ENCODE measurements at regions not wholly inside any gene's neighbourhood (a gene's known extent, or its start where the extent isn't known, plus 50 kb on each side); places are given as distances from the start of the nearest gene placed in this dataset.
"Not testable (repeated sequence)": the region's sequence is repeated elsewhere in the genome, so short reads cannot be mapped to it uniquely, and the experiment has no call there.

- DNase-seq (ENCODE audit: low read depth in 4 of 6, low spot score in 6 of 6) = no peak
- H3K4me1 ChIP-seq (ENCODE audit: control insufficient read depth, insufficient read depth, low read length) = no peaks in the 10 kb centered on the region
- no peaks in the 10 kb centered on the region for H3K27me3 ChIP-seq (ENCODE audit: control insufficient read depth, insufficient read depth, low read length)
- H3K4me3 ChIP-seq (ENCODE audit: low read depth, low read length) = no peak overlapping the region
- 74% methylated on average over 7 of the region's 9 CpGs for WGBS (ENCODE audit: insufficient coverage)
- no peak overlapping the region for H3K27ac ChIP-seq (ENCODE audit: low read depth, low read length)
- no peaks in the 10 kb centered on the region for H3K36me3 ChIP-seq (ENCODE audit: control insufficient read depth, insufficient read depth, low read length)
- H3K9me3 ChIP-seq (ENCODE audit: control insufficient read depth, insufficient read depth, low read length) = no peaks in the 10 kb centered on the region
These were observed 76.3 kb upstream of the LIPC start for GRCh38 chr15:58355382-58355971.

GRCh38 chr15:58355973-58356372 lies 75.8 kb upstream of the LIPC start:
- no peaks in the 10 kb centered on the region for H3K9me3 ChIP-seq (ENCODE audit: control insufficient read depth, insufficient read depth, low read length)
- H3K27me3 ChIP-seq (ENCODE audit: control insufficient read depth, insufficient read depth, low read length) = no peaks in the 10 kb centered on the region
- H3K4me3 ChIP-seq (ENCODE audit: low read depth, low read length) = no peak overlapping the region
- DNase-seq (ENCODE audit: low read depth in 4 of 6, low spot score in 6 of 6) = no peak
- H3K36me3 ChIP-seq (ENCODE audit: control insufficient read depth, insufficient read depth, low read length) = no peaks in the 10 kb centered on the region
- no peak overlapping the region for H3K27ac ChIP-seq (ENCODE audit: low read depth, low read length)
- peaks cover 1% of the 10 kb centered on the region for H3K4me1 ChIP-seq (ENCODE audit: control insufficient read depth, insufficient read depth, low read length)
- WGBS (ENCODE audit: insufficient coverage) = 65% methylated on average over 8 of the region's 10 CpGs

DNA sequence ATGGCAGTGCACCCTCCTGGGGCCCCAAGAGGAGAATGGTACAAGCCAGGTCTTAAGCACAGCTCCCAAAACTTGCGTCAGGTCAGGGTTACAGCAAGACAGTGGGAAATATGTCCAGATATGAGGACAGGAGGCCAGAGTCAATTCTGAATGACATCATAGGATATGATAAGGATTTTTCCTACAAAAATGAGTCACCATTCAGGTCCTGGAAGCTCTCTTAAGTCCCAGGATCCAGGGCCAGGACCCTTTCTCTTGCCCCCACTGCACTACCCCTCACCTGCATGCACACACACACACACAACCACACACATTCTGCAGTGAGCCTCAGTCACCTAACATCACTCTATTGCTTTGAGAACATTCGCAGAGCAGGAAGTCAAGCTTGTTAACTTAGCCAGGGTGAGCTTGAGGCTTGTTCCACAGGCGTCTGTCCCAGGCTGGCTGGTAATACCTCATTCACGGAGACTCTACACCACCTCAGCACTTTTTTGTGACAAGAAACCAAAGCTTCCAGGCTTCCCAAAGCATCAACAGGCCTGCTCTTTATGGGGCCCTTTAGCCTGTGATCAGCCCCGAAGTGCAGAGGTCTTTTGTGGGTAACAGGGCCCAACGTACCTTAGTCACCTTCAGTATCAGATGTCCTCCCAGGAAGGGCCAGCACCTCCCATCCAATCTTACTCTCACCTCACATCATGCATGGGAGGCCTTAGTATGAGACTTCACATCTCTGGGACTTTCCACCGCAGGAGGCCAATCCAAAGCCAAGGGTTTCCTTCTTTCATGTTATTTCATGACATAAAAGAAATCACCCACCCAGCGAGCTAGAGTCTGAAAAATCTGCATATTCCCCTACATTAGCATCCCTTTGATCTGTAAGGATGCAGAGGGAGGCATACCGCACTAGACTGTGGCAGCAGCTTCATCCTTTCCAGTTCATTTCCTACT lies 74.0 kb upstream of the LIPC start:
- no peak for DNase-seq (ENCODE audit: low read depth in 4 of 6, low spot score in 6 of 6)

GRCh38 chr15:58360421-58361090 lies 71.2 kb upstream of the LIPC start:
- H3K27me3 ChIP-seq (ENCODE audit: control insufficient read depth, insufficient read depth, low read length) = no peaks in the 10 kb centered on the region
- no peaks in the 10 kb centered on the region for H3K9me3 ChIP-seq (ENCODE audit: control insufficient read depth, insufficient read depth, low read length)
- WGBS (ENCODE audit: insufficient coverage) = 81% methylated on average over 3 of the region's 4 CpGs
- H3K4me3 ChIP-seq (ENCODE audit: low read depth, low read length) = no peak overlapping the region
- DNase-seq (ENCODE audit: low read depth in 4 of 6, low spot score in 6 of 6) = no peak
- no peak overlapping the region for H3K27ac ChIP-seq (ENCODE audit: low read depth, low read length)
- H3K36me3 ChIP-seq (ENCODE audit: control insufficient read depth, insufficient read depth, low read length) = no peaks in the 10 kb centered on the region
- H3K4me1 ChIP-seq (ENCODE audit: control insufficient read depth, insufficient read depth, low read length) = peaks cover 3% of the 10 kb centered on the region

More for the DNA sequence above, 74.0 kb upstream of the LIPC start:
- 71% methylated on average over 8 of the region's 9 CpGs for WGBS (ENCODE audit: insufficient coverage)
- H3K4me1 ChIP-seq (ENCODE audit: control insufficient read depth, insufficient read depth, low read length) = peaks cover 3% of the 10 kb centered on the region
- H3K4me3 ChIP-seq (ENCODE audit: low read depth, low read length) = no peak overlapping the region
- H3K36me3 ChIP-seq (ENCODE audit: control insufficient read depth, insufficient read depth, low read length) = no peaks in the 10 kb centered on the region
- no peaks in the 10 kb centered on the region for H3K27me3 ChIP-seq (ENCODE audit: control insufficient read depth, insufficient read depth, low read length)
- H3K27ac ChIP-seq (ENCODE audit: low read depth, low read length) = no peak overlapping the region
- no peaks in the 10 kb centered on the region for H3K9me3 ChIP-seq (ENCODE audit: control insufficient read depth, insufficient read depth, low read length)

- Histone ChIP-seq H3K9me3 (ENCODE audit: control insufficient read depth, insufficient read depth, low read length) (no peaks in the 10 kb centered on the region), H3K27me3 (ENCODE audit: control insufficient read depth, insufficient read depth, low read length) (no peaks in the 10 kb centered on the region), H3K4me3 (ENCODE audit: low read depth, low read length) (no peak overlapping the region), H3K36me3 (ENCODE audit: control insufficient read depth, insufficient read depth, low read length) (no peaks in the 10 kb centered on the region), H3K4me1 (ENCODE audit: control insufficient read depth, insufficient read depth, low read length) (peaks cover 3% of the 10 kb centered on the region), H3K27ac (ENCODE audit: low read depth, low read length) (no peak overlapping the region)
- DNase-seq (ENCODE audit: low read depth in 4 of 6, low spot score in 6 of 6) = peak in 4 of 6 donors; percentile 2 to 87 (median 29)
- 42% methylated on average over 3 of the region's 5 CpGs for WGBS (ENCODE audit: insufficient coverage)
These were observed 70.5 kb upstream of the LIPC start for GRCh38 chr15:58361273-58361759.

GRCh38 chr15:58362262-58362922 lies 69.4 kb upstream of the LIPC start:
- H3K27ac ChIP-seq (ENCODE audit: low read depth, low read length) = no peak overlapping the region
- no peaks in the 10 kb centered on the region for H3K27me3 ChIP-seq (ENCODE audit: control insufficient read depth, insufficient read depth, low read length)
- 89% methylated on average over 4 of the region's 6 CpGs for WGBS (ENCODE audit: insufficient coverage)

DNA sequence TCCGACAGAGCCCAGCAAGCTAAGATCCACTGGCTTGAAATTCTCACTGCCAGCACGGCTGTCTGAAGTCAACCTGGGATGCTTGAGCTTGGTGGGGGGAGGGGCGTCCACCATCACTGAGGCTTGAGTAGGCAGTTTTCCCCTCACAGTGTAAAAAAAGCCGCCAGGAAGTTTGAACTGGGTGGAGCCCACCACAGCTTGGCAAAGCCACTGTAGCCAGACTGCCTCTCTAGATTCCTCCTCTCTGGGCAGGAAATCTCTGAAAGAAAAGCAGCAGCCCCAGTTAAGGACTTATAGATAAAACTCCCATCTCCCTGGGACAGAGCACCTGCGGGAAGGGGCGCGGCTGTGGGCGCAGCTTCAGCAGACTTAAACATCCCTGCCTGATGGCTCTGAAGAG lies 68.7 kb upstream of the LIPC start:
- WGBS (ENCODE audit: insufficient coverage) = 91% methylated on average over 8 of the region's 8 CpGs
- not testable (repeated sequence) for H3K27me3 ChIP-seq (ENCODE audit: control insufficient read depth, insufficient read depth, low read length); H3K4me3 ChIP-seq (ENCODE audit: low read depth, low read length); H3K27ac ChIP-seq (ENCODE audit: low read depth, low read length); H3K9me3 ChIP-seq (ENCODE audit: control insufficient read depth, insufficient read depth, low read length); H3K36me3 ChIP-seq (ENCODE audit: control insufficient read depth, insufficient read depth, low read length); H3K4me1 ChIP-seq (ENCODE audit: control insufficient read depth, insufficient read depth, low read length); DNase-seq (ENCODE audit: low read depth in 4 of 6, low spot score in 6 of 6)

More at GRCh38 chr15:58362262-58362922, 69.4 kb upstream of the LIPC start:
- Histone ChIP-seq H3K4me1 (ENCODE audit: control insufficient read depth, insufficient read depth, low read length) (peaks cover 3% of the 10 kb centered on the region), H3K9me3 (ENCODE audit: control insufficient read depth, insufficient read depth, low read length) (no peaks in the 10 kb centered on the region), H3K36me3 (ENCODE audit: control insufficient read depth, insufficient read depth, low read length) (no peaks in the 10 kb centered on the region), H3K4me3 (ENCODE audit: low read depth, low read length) (no peak overlapping the region)
- no peak for DNase-seq (ENCODE audit: low read depth in 4 of 6, low spot score in 6 of 6)

- WGBS (ENCODE audit: insufficient coverage) = 100% methylated on average over 4 of the region's 6 CpGs
- not testable (repeated sequence) for H3K4me3 ChIP-seq (ENCODE audit: low read depth, low read length); H3K36me3 ChIP-seq (ENCODE audit: control insufficient read depth, insufficient read depth, low read length); H3K27me3 ChIP-seq (ENCODE audit: control insufficient read depth, insufficient read depth, low read length); H3K9me3 ChIP-seq (ENCODE audit: control insufficient read depth, insufficient read depth, low read length); H3K27ac ChIP-seq (ENCODE audit: low read depth, low read length); DNase-seq (ENCODE audit: low read depth in 4 of 6, low spot score in 6 of 6); H3K4me1 ChIP-seq (ENCODE audit: control insufficient read depth, insufficient read depth, low read length)
These were observed 68.1 kb upstream of the LIPC start for GRCh38 chr15:58363673-58364072.

GRCh38 chr15:58365098-58365497 lies 66.7 kb upstream of the LIPC start:
- not testable (repeated sequence) for H3K4me1 ChIP-seq (ENCODE audit: control insufficient read depth, insufficient read depth, low read length); H3K27me3 ChIP-seq (ENCODE audit: control insufficient read depth, insufficient read depth, low read length); H3K9me3 ChIP-seq (ENCODE audit: control insufficient read depth, insufficient read depth, low read length); DNase-seq (ENCODE audit: low read depth in 4 of 6, low spot score in 6 of 6); H3K27ac ChIP-seq (ENCODE audit: low read depth, low read length); H3K4me3 ChIP-seq (ENCODE audit: low read depth, low read length); H3K36me3 ChIP-seq (ENCODE audit: control insufficient read depth, insufficient read depth, low read length)
- WGBS (ENCODE audit: insufficient coverage) = no CpG with 5 or more reads among the region's 1 CpG
